ENCODE measurements at regions not wholly inside any gene's neighbourhood (a gene's known extent, or its start where the extent isn't known, plus 50 kb on each side); places are given as distances from the start of the nearest gene placed in this dataset.

DNA sequence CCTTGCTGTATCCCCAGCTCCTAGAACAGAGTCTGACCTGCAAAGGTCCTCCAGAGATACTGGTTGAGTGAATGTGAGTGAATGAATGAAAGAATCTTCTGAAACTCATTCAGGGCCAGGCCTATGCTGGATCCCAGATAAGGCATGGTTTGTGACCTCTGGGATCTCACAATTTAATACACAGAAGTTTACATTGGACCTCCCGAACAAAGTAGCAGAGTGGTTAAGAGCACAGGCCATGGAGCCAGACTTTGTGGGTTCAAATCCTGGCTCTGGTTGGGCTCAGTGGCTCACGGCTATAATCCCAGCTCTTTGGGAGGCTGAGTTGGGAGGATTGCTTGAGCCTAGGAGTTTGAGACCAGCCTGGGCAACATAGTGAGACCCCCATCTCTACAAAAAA is 50.8 kb upstream of the CTPS1 start:
- H3K4me2 ChIP-seq (ENCODE audit: low read length): no peak overlapping the region
- intact Hi-C loops (cut with micrococcal nuclease; ENCODE audit: unreplicated experiment): no loop called here
- H3K27ac ChIP-seq (ENCODE audit: low read depth, low read length, poor library complexity, severe bottlenecking): no peak overlapping the region
- ChIA-PET POLR2A (no interaction called here), CTCF (ENCODE audit: unreplicated experiment) (no interaction called here)
- BruUV-seq (replicated peaks): no TSS peak
- TF ChIP-seq EZH2phosphoT487 (IDR thresholded peaks at IDR 0.05; ENCODE audit: borderline replicate concordance, low read depth, low read length): no peak
- TF ChIP-seq, protein P1, sequence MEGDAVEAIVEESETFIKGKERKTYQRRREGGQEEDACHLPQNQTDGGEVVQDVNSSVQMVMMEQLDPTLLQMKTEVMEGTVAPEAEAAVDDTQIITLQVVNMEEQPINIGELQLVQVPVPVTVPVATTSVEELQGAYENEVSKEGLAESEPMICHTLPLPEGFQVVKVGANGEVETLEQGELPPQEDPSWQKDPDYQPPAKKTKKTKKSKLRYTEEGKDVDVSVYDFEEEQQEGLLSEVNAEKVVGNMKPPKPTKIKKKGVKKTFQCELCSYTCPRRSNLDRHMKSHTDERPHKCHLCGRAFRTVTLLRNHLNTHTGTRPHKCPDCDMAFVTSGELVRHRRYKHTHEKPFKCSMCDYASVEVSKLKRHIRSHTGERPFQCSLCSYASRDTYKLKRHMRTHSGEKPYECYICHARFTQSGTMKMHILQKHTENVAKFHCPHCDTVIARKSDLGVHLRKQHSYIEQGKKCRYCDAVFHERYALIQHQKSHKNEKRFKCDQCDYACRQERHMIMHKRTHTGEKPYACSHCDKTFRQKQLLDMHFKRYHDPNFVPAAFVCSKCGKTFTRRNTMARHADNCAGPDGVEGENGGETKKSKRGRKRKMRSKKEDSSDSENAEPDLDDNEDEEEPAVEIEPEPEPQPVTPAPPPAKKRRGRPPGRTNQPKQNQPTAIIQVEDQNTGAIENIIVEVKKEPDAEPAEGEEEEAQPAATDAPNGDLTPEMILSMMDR (conservative IDR thresholded peaks at IDR 0.05; ENCODE audit: low read length): no peak
- H3K9me2 ChIP-seq (ENCODE audit: insufficient read depth, low read length): no peaks in the 10 kb centered on the region
- no peak overlapping the region for H3K4me3 ChIP-seq (ENCODE audit: low read depth, low read length, poor library complexity, severe bottlenecking)
- H2AFZ ChIP-seq (ENCODE audit: low read length): no peak overlapping the region
- no peaks in the 10 kb centered on the region for H3K79me2 ChIP-seq (ENCODE audit: insufficient read depth, low read depth, low read length)
- no peaks in the 10 kb centered on the region for H3K9me3 ChIP-seq (ENCODE audit: low read length)
- H4K20me1 ChIP-seq (ENCODE audit: insufficient read depth, low read length): no peaks in the 10 kb centered on the region
- H3K36me3 ChIP-seq (ENCODE audit: insufficient read depth, low read length): no peaks in the 10 kb centered on the region
- no peak for DNase-seq (ENCODE audit: low spot score)
- H3K4me1 ChIP-seq (ENCODE audit: insufficient read depth, low read length, poor library complexity, severe bottlenecking): no peaks in the 10 kb centered on the region

DNA sequence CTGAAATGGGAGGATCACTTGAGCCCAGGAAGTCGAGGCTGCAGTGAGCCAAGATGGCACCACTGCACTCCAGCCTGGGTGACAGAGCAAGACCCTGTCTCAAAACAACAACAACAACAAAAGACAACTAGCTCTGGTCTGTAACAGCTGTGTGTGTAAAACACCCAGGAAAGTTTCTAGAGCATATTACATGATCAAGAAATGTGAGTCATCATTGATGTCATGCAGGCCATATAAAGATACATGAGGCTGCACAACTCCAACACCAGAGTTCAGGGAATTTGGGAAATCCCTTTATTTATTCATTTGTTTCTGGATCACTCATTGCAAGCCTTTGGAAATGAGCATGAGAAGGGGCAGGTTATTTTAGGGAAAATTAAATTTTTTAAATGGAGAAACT is 50.3 kb upstream of the CTPS1 start:
- ChIA-PET POLR2A (no interaction called here), CTCF (ENCODE audit: unreplicated experiment) (no interaction called here)
- TF ChIP-seq, protein P1 (conservative IDR thresholded peaks at IDR 0.05; ENCODE audit: low read length): no peak
- TF ChIP-seq EZH2phosphoT487 (IDR thresholded peaks at IDR 0.05; ENCODE audit: borderline replicate concordance, low read depth, low read length): no peak
- Histone ChIP-seq H3K4me3 (ENCODE audit: low read depth, low read length, poor library complexity, severe bottlenecking) (no peak overlapping the region), H3K4me2 (ENCODE audit: low read length) (no peak overlapping the region), H2AFZ (ENCODE audit: low read length) (no peak overlapping the region), H3K9me3 (ENCODE audit: low read length) (no peaks in the 10 kb centered on the region), H3K79me2 (ENCODE audit: insufficient read depth, low read depth, low read length) (no peaks in the 10 kb centered on the region), H4K20me1 (ENCODE audit: insufficient read depth, low read length) (no peaks in the 10 kb centered on the region), H3K4me1 (ENCODE audit: insufficient read depth, low read length, poor library complexity, severe bottlenecking) (no peaks in the 10 kb centered on the region), H3K36me3 (ENCODE audit: insufficient read depth, low read length) (no peaks in the 10 kb centered on the region), H3K9me2 (ENCODE audit: insufficient read depth, low read length) (no peaks in the 10 kb centered on the region), H3K27ac (ENCODE audit: low read depth, low read length, poor library complexity, severe bottlenecking) (no peak overlapping the region)
- no peak for DNase-seq (ENCODE audit: low spot score)
- BruUV-seq (replicated peaks): no TSS peak
- intact Hi-C loops (cut with micrococcal nuclease; ENCODE audit: unreplicated experiment): no loop called here

Measured in OCI-LY7 (cell line).